ENCODE measurements at regions not wholly inside any gene's neighbourhood (a gene's known extent, or its start where the extent isn't known, plus 50 kb on each side); places are given as distances from the start of the nearest gene placed in this dataset.

GRCh38 chr14:96627811-96628775, 125.9 kb downstream of the PAPOLA start:
- DNase-seq (ENCODE audit: low read depth in 6 of 9, low spot score in 9 of 9) = no peak
- 95% methylated on average over 10 of the region's 10 CpGs for WGBS
- H3K27me3 ChIP-seq (ENCODE audit: control insufficient read depth in 2 of 2, insufficient read depth in 1 of 2, low read length in 1 of 2) = peaks cover 0 to 16% of the 10 kb centered on the region in 2 donors

GRCh38 chr14:96629082-96629481, 126.9 kb downstream of the PAPOLA start:
- no peak for DNase-seq (ENCODE audit: low read depth in 6 of 9, low spot score in 9 of 9)
- Histone ChIP-seq H3K36me3 (ENCODE audit: control insufficient read depth in 2 of 2, insufficient read depth in 2 of 2, low read length in 1 of 2) (no peaks in the 10 kb centered on the region), H3K27me3 (ENCODE audit: control insufficient read depth in 2 of 2, insufficient read depth in 1 of 2, low read length in 1 of 2) (peaks cover 0 to 16% of the 10 kb centered on the region in 2 donors), H3K4me1 (ENCODE audit: control insufficient read depth in 2 of 2, insufficient read depth in 2 of 2, low read length in 2 of 2) (no peaks in the 10 kb centered on the region), H3K4me3 (ENCODE audit: low read length in 2 of 2) (no peak overlapping the region), H3K9me3 (ENCODE audit: control insufficient read depth in 2 of 2, insufficient read depth in 1 of 2, low read length in 1 of 2) (peaks cover 0 to 4% of the 10 kb centered on the region in 2 donors), H3K27ac (ENCODE audit: low read depth in 1 of 2, low read length in 1 of 2) (no peak overlapping the region)
- WGBS = 93% methylated on average over 9 of the region's 9 CpGs

More at GRCh38 chr14:96627811-96628775, 125.9 kb downstream of the PAPOLA start:
- Histone ChIP-seq H3K36me3 (ENCODE audit: control insufficient read depth in 2 of 2, insufficient read depth in 2 of 2, low read length in 1 of 2) (no peaks in the 10 kb centered on the region), H3K9me3 (ENCODE audit: control insufficient read depth in 2 of 2, insufficient read depth in 1 of 2, low read length in 1 of 2) (peaks cover 0 to 4% of the 10 kb centered on the region in 2 donors), H3K4me1 (ENCODE audit: control insufficient read depth in 2 of 2, insufficient read depth in 2 of 2, low read length in 2 of 2) (no peaks in the 10 kb centered on the region), H3K27ac (ENCODE audit: low read depth in 1 of 2, low read length in 1 of 2) (no peak overlapping the region), H3K4me3 (ENCODE audit: low read length in 2 of 2) (no peak overlapping the region)

GRCh38 chr14:96629558-96630222, 127.5 kb downstream of the PAPOLA start:
- no peak for DNase-seq (ENCODE audit: low read depth in 6 of 9, low spot score in 9 of 9)
- no peak overlapping the region for H3K4me3 ChIP-seq (ENCODE audit: low read length in 2 of 2)
- WGBS = 70% methylated on average over 4 of the region's 4 CpGs
- H3K4me1 ChIP-seq (ENCODE audit: control insufficient read depth in 2 of 2, insufficient read depth in 2 of 2, low read length in 2 of 2) = no peaks in the 10 kb centered on the region
- no peak overlapping the region for H3K27ac ChIP-seq (ENCODE audit: low read depth in 1 of 2, low read length in 1 of 2)
- H3K27me3 ChIP-seq (ENCODE audit: control insufficient read depth in 2 of 2, insufficient read depth in 1 of 2, low read length in 1 of 2) = peaks cover 0 to 16% of the 10 kb centered on the region in 2 donors
- H3K36me3 ChIP-seq (ENCODE audit: control insufficient read depth in 2 of 2, insufficient read depth in 2 of 2, low read length in 1 of 2) = no peaks in the 10 kb centered on the region
- peaks cover 0 to 4% of the 10 kb centered on the region in 2 donors for H3K9me3 ChIP-seq (ENCODE audit: control insufficient read depth in 2 of 2, insufficient read depth in 1 of 2, low read length in 1 of 2)

GRCh38 chr14:96630281-96630680, 128.1 kb downstream of the PAPOLA start:
- DNase-seq (ENCODE audit: low read depth in 6 of 9, low spot score in 9 of 9) = no peak
- Histone ChIP-seq H3K36me3 (ENCODE audit: control insufficient read depth in 2 of 2, insufficient read depth in 2 of 2, low read length in 1 of 2) (no peaks in the 10 kb centered on the region), H3K9me3 (ENCODE audit: control insufficient read depth in 2 of 2, insufficient read depth in 1 of 2, low read length in 1 of 2) (peaks cover 0 to 4% of the 10 kb centered on the region in 2 donors), H3K4me1 (ENCODE audit: control insufficient read depth in 2 of 2, insufficient read depth in 2 of 2, low read length in 2 of 2) (no peaks in the 10 kb centered on the region), H3K4me3 (ENCODE audit: low read length in 2 of 2) (no peak overlapping the region), H3K27me3 (ENCODE audit: control insufficient read depth in 2 of 2, insufficient read depth in 1 of 2, low read length in 1 of 2) (peaks cover 0 to 14% of the 10 kb centered on the region in 2 donors), H3K27ac (ENCODE audit: low read depth in 1 of 2, low read length in 1 of 2) (no peak overlapping the region)
- 99% methylated on average over 6 of the region's 6 CpGs for WGBS

- no peak overlapping the region for H3K4me3 ChIP-seq (ENCODE audit: low read length in 2 of 2)
- H3K27me3 ChIP-seq (ENCODE audit: control insufficient read depth in 2 of 2, insufficient read depth in 1 of 2, low read length in 1 of 2) = peaks cover 0 to 14% of the 10 kb centered on the region in 2 donors
- peaks cover 0 to 4% of the 10 kb centered on the region in 2 donors for H3K9me3 ChIP-seq (ENCODE audit: control insufficient read depth in 2 of 2, insufficient read depth in 1 of 2, low read length in 1 of 2)
- no peak overlapping the region for H3K27ac ChIP-seq (ENCODE audit: low read depth in 1 of 2, low read length in 1 of 2)
- no peak for DNase-seq (ENCODE audit: low read depth in 6 of 9, low spot score in 9 of 9)
- no peaks in the 10 kb centered on the region for H3K4me1 ChIP-seq (ENCODE audit: control insufficient read depth in 2 of 2, insufficient read depth in 2 of 2, low read length in 2 of 2)
- 85% methylated on average over 5 of the region's 5 CpGs for WGBS
- no peaks in the 10 kb centered on the region for H3K36me3 ChIP-seq (ENCODE audit: control insufficient read depth in 2 of 2, insufficient read depth in 2 of 2, low read length in 1 of 2)
Measured at GRCh38 chr14:96631030-96631429, 128.8 kb downstream of the PAPOLA start.

- WGBS = 84% methylated on average over 17 of the region's 17 CpGs
- Histone ChIP-seq H3K4me1 (ENCODE audit: control insufficient read depth in 2 of 2, insufficient read depth in 2 of 2, low read length in 2 of 2) (no peaks in the 10 kb centered on the region), H3K27me3 (ENCODE audit: control insufficient read depth in 2 of 2, insufficient read depth in 1 of 2, low read length in 1 of 2) (peaks cover 0 to 9% of the 10 kb centered on the region in 2 donors), H3K36me3 (ENCODE audit: control insufficient read depth in 2 of 2, insufficient read depth in 2 of 2, low read length in 1 of 2) (no peaks in the 10 kb centered on the region), H3K4me3 (ENCODE audit: low read length in 2 of 2) (no peak overlapping the region), H3K9me3 (ENCODE audit: control insufficient read depth in 2 of 2, insufficient read depth in 1 of 2, low read length in 1 of 2) (no peaks in the 10 kb centered on the region), H3K27ac (ENCODE audit: low read depth in 1 of 2, low read length in 1 of 2) (no peak overlapping the region)
- no peak for DNase-seq (ENCODE audit: low read depth in 6 of 9, low spot score in 9 of 9)
Measured at GRCh38 chr14:96631621-96632362, 129.6 kb downstream of the PAPOLA start.

GRCh38 chr14:96632363-96632758, 130.2 kb downstream of the PAPOLA start:
- WGBS = 82% methylated on average over 8 of the region's 8 CpGs

GRCh38 chr14:96633096-96633495, 130.9 kb downstream of the PAPOLA start:
- Histone ChIP-seq H3K4me3 (ENCODE audit: low read length in 2 of 2) (no peak overlapping the region), H3K36me3 (ENCODE audit: control insufficient read depth in 2 of 2, insufficient read depth in 2 of 2, low read length in 1 of 2) (no peaks in the 10 kb centered on the region), H3K9me3 (ENCODE audit: control insufficient read depth in 2 of 2, insufficient read depth in 1 of 2, low read length in 1 of 2) (no peaks in the 10 kb centered on the region), H3K4me1 (ENCODE audit: control insufficient read depth in 2 of 2, insufficient read depth in 2 of 2, low read length in 2 of 2) (no peaks in the 10 kb centered on the region), H3K27ac (ENCODE audit: low read depth in 1 of 2, low read length in 1 of 2) (no peak overlapping the region), H3K27me3 (ENCODE audit: control insufficient read depth in 2 of 2, insufficient read depth in 1 of 2, low read length in 1 of 2) (peaks cover 0 to 2% of the 10 kb centered on the region in 2 donors)
- DNase-seq (ENCODE audit: low read depth in 6 of 9, low spot score in 9 of 9) = no peak
- 69% methylated on average over 2 of the region's 2 CpGs for WGBS

More at GRCh38 chr14:96632363-96632758, 130.2 kb downstream of the PAPOLA start:
- H3K36me3 ChIP-seq (ENCODE audit: control insufficient read depth in 2 of 2, insufficient read depth in 2 of 2, low read length in 1 of 2) = no peaks in the 10 kb centered on the region
- H3K9me3 ChIP-seq (ENCODE audit: control insufficient read depth in 2 of 2, insufficient read depth in 1 of 2, low read length in 1 of 2) = no peaks in the 10 kb centered on the region
- DNase-seq (ENCODE audit: low read depth in 6 of 9, low spot score in 9 of 9) = no peak
- no peaks in the 10 kb centered on the region for H3K4me1 ChIP-seq (ENCODE audit: control insufficient read depth in 2 of 2, insufficient read depth in 2 of 2, low read length in 2 of 2)
- H3K4me3 ChIP-seq (ENCODE audit: low read length in 2 of 2) = no peak overlapping the region
- H3K27ac ChIP-seq (ENCODE audit: low read depth in 1 of 2, low read length in 1 of 2) = no peak overlapping the region
- H3K27me3 ChIP-seq (ENCODE audit: control insufficient read depth in 2 of 2, insufficient read depth in 1 of 2, low read length in 1 of 2) = peaks cover 0 to 7% of the 10 kb centered on the region in 2 donors
